ENCODE measurements at regions not wholly inside any gene's neighbourhood (a gene's known extent, or its start where the extent isn't known, plus 50 kb on each side); places are given as distances from the start of the nearest gene placed in this dataset.

- DNase-seq (ENCODE audit: low read depth in 1 of 2, low spot score in 1 of 2) = no peak
- ChIA-PET CTCF (no interaction called here), POLR2A (no interaction called here)
- ATAC-seq = no peak
- no peak overlapping the region for H3K27ac ChIP-seq
- H3K9me3 ChIP-seq = no peaks in the 10 kb centered on the region
- no peak for FAIRE-seq
- H3K4me2 ChIP-seq = no peak overlapping the region
- WGBS (ENCODE audit: missing lambda C conversion rate) = 22% methylated on average over 3 of the region's 3 CpGs
- no peak overlapping the region for H3K4me3 ChIP-seq
- no peaks in the 10 kb centered on the region for H3K4me1 ChIP-seq
- TF ChIP-seq SMC3 (IDR thresholded peaks at IDR 0.05) = no peak
These were observed 107.6 kb upstream of the KHDRBS2 start for GRCh38 chr6:62393608-62394007.

GRCh38 chr6:62392291-62392690 lies 106.3 kb upstream of the KHDRBS2 start:
- no peak for FAIRE-seq
- POLR2A ChIA-PET = no interaction called here

GRCh38 chr6:62391358-62391757 lies 105.3 kb upstream of the KHDRBS2 start:
- no peak for DNase-seq (ENCODE audit: low read depth in 1 of 2, low spot score in 1 of 2)
- no peak overlapping the region for H3K4me3 ChIP-seq
- H3K4me1 ChIP-seq = no peaks in the 10 kb centered on the region
- ChIA-PET CTCF (no interaction called here), POLR2A (no interaction called here)
- H3K4me2 ChIP-seq = no peak overlapping the region
- H3K9me3 ChIP-seq = no peaks in the 10 kb centered on the region
- ATAC-seq = no peak
- no peak for FAIRE-seq
- no peak overlapping the region for H3K27ac ChIP-seq
- 23% methylated on average over 2 of the region's 2 CpGs for WGBS (ENCODE audit: missing lambda C conversion rate)
- TF ChIP-seq POLR2A (IDR thresholded peaks at IDR 0.05; ENCODE audit: low read length) = no peak
- TF ChIP-seq ZSCAN20 (CRISPR knock-in tag; IDR thresholded peaks at IDR 0.05) = no peak
- TF ChIP-seq MAZ (IDR thresholded peaks at IDR 0.05; ENCODE audit: borderline replicate concordance, low read depth, low read length) = no peak
- TF ChIP-seq USF2 (IDR thresholded peaks at IDR 0.05) = no peak
- TF ChIP-seq RAD21 (conservative IDR thresholded peaks at IDR 0.05 in 1 of 2, IDR thresholded peaks at IDR 0.05 in 1 of 2) = no peak
- TF ChIP-seq FOXS1 (CRISPR knock-in tag; IDR thresholded peaks at IDR 0.05) = no peak

More at GRCh38 chr6:62392291-62392690, 106.3 kb upstream of the KHDRBS2 start:
- Histone ChIP-seq H3K9me3 (no peaks in the 10 kb centered on the region), H3K4me1 (no peaks in the 10 kb centered on the region), H3K4me3 (no peak overlapping the region), H3K4me2 (no peak overlapping the region), H3K27ac (no peak overlapping the region)
- no peak for TF ChIP-seq RARB (CRISPR knock-in tag; IDR thresholded peaks at IDR 0.05)
- TF ChIP-seq HES2 (IDR thresholded peaks at IDR 0.05) = no peak
- TF ChIP-seq MAZ (IDR thresholded peaks at IDR 0.05; ENCODE audit: borderline replicate concordance, low read depth, low read length) = no peak
- no peak for TF ChIP-seq RNF2 (IDR thresholded peaks at IDR 0.05; ENCODE audit: borderline replicate concordance, low read depth)
- WGBS (ENCODE audit: missing lambda C conversion rate) = 19% methylated on average over 3 of the region's 3 CpGs
- no peak for DNase-seq (ENCODE audit: low read depth in 1 of 2, low spot score in 1 of 2)
- ATAC-seq = no peak
- CTCF ChIA-PET = no interaction called here

- H3K4me3 ChIP-seq = no peak overlapping the region
- no peak overlapping the region for H3K27ac ChIP-seq
- DNase-seq (ENCODE audit: low read depth in 1 of 2, low spot score in 1 of 2) (no peak), ATAC-seq (no peak), FAIRE-seq (no peak)
- no peak overlapping the region for H3K4me2 ChIP-seq
- CTCF ChIA-PET = no interaction called here
- no peak for TF ChIP-seq CHD4 (IDR thresholded peaks at IDR 0.05; ENCODE audit: borderline replicate concordance)
- no peaks in the 10 kb centered on the region for H3K4me1 ChIP-seq
- H3K9me3 ChIP-seq = no peaks in the 10 kb centered on the region
- POLR2A ChIA-PET = no interaction called here
These were observed 104.4 kb upstream of the KHDRBS2 start for GRCh38 chr6:62390401-62390800.

- H3K4me3 ChIP-seq = no peak overlapping the region
- ChIA-PET POLR2A (no interaction called here), CTCF (no interaction called here)
- H3K9me3 ChIP-seq = no peaks in the 10 kb centered on the region
- FAIRE-seq (no peak), DNase-seq (ENCODE audit: low read depth in 1 of 2, low spot score in 1 of 2) (no peak), ATAC-seq (no peak)
- no peaks in the 10 kb centered on the region for H3K4me1 ChIP-seq
- TF ChIP-seq EP300 (IDR thresholded peaks at IDR 0.05) (no peak), CHD4 (IDR thresholded peaks at IDR 0.05; ENCODE audit: borderline replicate concordance) (no peak), E2F6 (IDR thresholded peaks at IDR 0.05; ENCODE audit: borderline replicate concordance, low read depth) (no peak), MAFK (IDR thresholded peaks at IDR 0.05; ENCODE audit: partially characterized antibody) (no peak), MAZ (IDR thresholded peaks at IDR 0.05; ENCODE audit: borderline replicate concordance, low read depth, low read length) (no peak), POLR2AphosphoS2 (conservative IDR thresholded peaks at IDR 0.05; ENCODE audit: low read length) (no peak)
- H3K27ac ChIP-seq = no peak overlapping the region
- 1% methylated on average over 4 of the region's 4 CpGs for WGBS (ENCODE audit: missing lambda C conversion rate)
- no peak overlapping the region for H3K4me2 ChIP-seq
These were observed 85.6 kb upstream of the KHDRBS2 start for GRCh38 chr6:62371453-62372210.
